ENCODE measurements at regions not wholly inside any gene's neighbourhood (a gene's known extent, or its start where the extent isn't known, plus 50 kb on each side); places are given as distances from the start of the nearest gene placed in this dataset.
"Not testable (repeated sequence)": the region's sequence is repeated elsewhere in the genome, so short reads cannot be mapped to it uniquely, and the experiment has no call there.

DNA sequence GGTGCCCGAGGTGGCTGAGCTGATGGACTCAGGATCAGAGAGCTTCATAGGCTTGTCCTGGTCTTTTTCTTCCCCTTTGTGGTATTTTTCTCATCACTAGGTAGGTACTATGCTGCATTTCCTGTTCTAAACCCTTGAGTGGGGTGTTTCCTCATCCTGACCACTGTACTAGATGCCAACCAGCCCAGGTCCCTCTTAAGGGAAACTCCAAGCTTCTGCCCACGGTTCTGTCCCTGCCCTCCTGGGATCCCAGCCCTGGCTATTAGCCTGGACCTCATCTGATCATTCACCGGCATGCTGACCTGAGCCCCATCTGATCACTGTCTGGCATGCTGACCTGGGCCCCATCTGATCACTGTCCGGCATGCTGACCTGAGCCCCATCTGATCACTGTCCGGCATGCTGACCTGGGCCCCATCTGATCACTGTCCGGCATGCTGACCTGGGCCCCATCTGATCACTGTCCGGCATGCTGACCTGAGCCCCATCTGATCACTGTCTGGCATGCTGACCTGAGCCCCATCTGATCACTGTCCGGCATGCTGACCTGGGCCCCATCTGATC lies 207.6 kb downstream of the NDUFA10 start:
- DNase-seq = not testable (repeated sequence)

- DNase-seq = no peak
Measured at GRCh38 chr2:239816576-239817467, 208.3 kb downstream of the NDUFA10 start.

GRCh38 chr2:239815671-239816070 lies 209.5 kb downstream of the NDUFA10 start:
- no peak for DNase-seq

DNA sequence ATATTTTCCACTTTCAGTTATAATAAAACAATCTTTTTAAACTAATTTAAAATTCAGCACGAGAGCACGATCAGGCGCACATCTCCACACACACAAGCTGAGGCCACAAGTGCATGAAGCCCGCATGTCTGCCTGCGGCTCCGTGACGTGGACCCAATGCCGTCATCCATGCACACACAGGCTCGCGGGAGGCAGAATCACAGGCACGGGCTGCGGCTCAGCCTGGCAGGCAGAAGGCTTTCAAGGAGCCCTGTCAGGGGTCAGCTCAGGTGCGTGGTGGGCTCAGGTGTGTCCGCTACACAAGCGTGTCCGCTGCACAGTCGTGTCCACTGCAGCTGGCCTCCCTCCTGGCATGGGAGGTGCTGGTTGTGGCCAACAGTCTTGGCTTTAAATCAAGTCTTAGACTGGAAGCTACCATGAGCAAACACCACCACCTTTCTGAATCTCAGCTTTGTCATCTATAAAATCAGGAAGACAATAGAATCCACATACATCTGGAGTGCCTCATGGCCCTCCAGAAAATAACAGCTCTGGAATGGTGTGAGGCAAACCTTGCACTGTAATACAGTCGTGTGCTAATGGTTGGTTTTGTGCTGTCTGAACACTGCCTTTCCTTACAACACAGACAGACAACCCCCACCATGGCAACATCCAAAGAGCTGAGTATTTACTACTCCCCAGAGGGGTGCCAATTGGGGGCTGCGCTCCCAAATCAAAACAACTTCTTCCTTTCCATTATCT lies 210.1 kb downstream of the NDUFA10 start:
- DNase-seq = no peak

DNA sequence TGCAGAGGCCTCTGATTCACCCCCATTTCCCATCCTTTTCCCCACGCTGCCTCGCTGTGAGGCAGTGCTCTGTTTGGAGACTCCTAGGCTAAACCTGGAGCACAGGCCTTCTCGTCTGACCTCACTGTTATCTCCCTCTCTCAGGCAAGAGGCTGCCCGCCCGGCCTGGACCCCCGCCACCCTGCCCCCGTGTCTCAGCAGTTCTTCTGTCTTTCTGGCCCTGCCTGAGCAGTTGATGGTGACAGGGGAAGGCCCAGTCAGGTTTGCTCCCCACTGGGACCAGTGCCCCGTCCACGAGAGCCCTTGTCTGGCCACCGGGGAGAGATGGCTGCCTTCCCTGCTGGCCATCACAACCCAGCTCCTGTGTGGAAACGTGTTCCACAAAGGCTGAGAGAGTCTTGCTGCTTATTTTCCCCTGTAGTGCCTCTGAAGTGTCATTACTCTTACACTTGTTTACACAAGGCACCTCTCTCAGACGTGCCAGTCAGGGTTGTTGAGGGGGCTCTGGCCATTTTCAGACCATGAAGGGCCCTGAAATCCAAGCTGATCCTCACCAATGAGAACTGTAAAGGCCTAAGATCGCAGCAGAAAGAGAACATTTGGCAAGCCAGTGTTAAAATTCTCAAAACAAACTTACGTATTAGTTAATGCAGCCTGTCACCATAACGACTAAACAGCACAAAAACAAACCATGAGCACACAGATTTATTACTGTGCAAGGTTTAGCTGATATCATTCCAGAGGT lies 210.9 kb downstream of the NDUFA10 start:
- DNase-seq = no peak

- no peak for DNase-seq
Measured at GRCh38 chr2:239813261-239814115, 211.7 kb downstream of the NDUFA10 start.

DNA sequence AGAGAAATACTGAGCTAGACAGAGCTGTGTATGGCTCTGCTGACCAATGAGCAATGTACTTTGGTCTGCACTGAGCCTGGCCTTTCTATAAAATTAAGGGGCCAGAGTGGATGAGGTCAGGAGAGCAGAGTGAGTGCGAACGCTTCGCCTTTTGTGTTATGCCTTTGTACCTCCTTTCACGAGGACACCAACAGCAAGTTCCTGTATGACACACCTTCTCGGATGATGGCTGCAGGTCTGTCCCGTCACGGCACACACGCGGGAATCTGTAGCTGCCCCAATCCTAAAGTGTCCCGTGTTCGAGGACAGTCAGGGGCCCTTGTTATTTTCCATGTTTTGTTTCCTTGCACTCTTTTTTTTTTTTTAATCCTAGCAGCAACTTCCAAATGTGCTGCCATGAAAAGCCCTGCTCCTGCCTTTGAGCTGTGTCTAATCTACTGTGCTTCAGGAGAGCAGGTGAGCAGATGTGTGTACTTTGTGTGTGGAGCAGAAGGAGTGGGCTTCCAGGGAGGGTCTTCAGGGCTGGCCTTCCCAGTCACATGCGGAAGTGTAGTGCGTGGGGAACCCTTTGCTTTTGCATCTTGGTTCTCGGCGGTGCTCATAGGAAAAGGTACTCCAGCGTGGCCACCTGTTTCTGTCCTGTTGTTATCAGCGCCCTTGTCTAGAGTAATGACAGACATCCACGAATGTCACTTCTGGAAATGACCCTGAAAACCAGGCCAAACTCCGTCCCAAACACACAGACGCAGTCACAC lies 213.2 kb downstream of the NDUFA10 start:
- DNase-seq = no peak

DNA sequence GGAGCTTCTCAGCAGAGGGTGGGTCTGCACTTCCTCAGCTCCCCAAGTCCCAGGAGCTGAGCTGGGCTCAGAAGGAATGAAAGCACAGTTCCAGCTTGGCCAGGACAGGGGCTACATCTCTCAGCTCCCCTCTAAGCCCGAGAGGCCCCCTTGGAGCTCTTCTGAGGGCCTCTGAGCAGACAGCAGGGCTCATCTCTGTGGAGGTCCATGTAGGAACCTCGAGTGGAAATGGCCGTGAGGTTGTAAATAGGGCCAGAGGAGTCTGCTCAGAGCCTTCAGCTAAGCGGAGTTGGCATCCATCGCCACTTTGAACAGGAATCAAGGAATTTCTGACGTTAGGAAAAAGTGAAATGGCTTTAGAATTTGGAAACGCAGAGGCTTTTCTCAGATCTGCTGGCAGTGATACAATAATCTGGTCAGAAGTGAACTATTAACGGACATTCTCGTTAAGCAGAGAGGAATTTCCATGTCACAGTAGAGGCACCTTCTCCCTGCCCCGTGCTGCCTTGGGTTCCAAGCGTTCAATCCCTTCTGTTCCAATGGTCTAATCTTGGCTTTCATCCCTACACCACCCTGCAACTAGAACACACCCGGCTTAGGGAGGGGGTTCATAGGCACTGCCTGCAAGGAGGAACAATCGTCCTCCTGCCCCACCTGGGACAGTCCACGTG lies 213.9 kb downstream of the NDUFA10 start:
- no peak for DNase-seq

DNA sequence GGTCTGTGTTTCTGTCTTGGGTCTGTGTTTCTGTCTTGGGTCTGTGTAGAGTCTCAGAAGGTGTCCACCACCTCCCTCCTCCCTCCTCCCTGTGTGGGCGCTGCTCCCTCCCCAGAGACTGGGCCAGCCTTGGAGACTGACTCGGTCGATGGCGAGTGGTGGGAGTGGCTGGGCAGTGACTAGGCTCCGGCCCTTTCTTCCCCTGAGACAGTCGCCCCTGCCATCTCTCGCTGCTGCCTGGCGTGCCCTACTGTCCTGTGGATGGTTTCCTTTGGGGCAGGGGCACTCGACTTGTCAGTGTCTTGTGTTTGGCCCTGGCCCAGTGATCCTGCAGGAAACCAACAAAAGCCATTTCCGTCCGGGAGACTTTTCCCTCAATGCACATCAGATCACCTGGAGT lies 215.8 kb downstream of the NDUFA10 start:
- DNase-seq = no peak

- DNase-seq = no peak
Measured at GRCh38 chr2:239807568-239807967, 217.6 kb downstream of the NDUFA10 start.

GRCh38 chr2:239806758-239807434 lies 218.2 kb downstream of the NDUFA10 start:
- no peak for DNase-seq

GRCh38 chr2:239806276-239806675 lies 218.9 kb downstream of the NDUFA10 start:
- no peak for DNase-seq

GRCh38 chr2:239805414-239805813 lies 219.7 kb downstream of the NDUFA10 start:
- DNase-seq = no peak

DNA sequence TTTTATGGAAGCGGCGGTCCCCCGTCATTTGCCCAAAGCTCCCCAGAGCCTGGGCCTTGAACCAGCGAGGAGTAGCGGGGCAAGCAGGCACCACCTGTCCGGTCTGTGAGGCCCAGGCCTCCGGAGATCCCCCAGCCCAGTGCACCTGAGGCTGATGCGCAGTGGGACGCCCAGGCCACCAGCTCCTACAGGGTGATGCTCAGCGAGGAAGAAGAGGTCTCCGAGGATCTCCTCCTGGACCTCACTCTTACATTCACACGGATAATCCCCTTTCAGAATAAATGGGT lies 220.2 kb downstream of the NDUFA10 start:
- DNase-seq = no peak

DNA sequence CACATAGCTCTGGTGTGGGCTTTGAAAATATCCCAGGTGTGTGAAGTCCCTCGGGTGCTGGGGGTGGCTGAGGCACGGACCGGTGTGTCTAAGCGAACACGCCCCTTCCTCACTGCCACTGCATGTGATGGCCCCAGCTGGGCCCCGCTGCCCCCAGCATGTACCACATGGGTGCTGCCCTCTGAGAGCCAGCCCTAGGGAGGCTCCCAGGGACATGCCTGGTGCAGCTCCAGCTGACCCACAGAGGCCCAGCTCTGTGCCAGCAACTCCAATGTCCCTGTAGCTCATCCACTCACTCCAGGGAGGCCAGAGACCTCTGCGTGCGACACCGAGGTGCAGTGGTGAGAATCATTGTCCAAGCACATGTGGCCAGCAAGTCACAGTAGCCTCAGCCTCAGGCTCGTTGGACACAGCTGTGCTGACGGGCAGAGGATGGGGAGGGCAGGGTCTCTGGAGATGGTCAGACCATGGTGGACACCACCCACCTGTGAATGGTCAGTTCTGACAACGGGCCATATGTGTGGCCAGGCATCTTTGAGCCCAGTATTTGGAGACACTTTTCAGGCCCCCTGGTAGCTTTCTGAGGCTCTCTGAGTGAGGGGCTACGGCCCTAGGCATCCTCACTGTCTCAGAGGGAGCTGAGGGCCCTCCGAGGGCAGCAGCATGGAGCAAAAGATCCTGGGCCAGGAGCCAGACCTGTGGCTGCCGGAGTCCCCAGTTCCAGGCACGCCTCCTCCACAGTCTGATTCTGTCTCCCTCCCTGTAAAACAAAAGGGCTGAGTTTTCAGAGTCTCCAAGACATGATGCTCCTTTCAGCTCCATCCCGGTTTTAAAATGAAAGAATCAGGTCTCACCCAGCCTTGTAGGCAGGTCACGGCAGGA lies 220.7 kb downstream of the NDUFA10 start:
- no peak for DNase-seq

GRCh38 chr2:239803766-239804115 lies 221.4 kb downstream of the NDUFA10 start:
- no peak for DNase-seq

DNA sequence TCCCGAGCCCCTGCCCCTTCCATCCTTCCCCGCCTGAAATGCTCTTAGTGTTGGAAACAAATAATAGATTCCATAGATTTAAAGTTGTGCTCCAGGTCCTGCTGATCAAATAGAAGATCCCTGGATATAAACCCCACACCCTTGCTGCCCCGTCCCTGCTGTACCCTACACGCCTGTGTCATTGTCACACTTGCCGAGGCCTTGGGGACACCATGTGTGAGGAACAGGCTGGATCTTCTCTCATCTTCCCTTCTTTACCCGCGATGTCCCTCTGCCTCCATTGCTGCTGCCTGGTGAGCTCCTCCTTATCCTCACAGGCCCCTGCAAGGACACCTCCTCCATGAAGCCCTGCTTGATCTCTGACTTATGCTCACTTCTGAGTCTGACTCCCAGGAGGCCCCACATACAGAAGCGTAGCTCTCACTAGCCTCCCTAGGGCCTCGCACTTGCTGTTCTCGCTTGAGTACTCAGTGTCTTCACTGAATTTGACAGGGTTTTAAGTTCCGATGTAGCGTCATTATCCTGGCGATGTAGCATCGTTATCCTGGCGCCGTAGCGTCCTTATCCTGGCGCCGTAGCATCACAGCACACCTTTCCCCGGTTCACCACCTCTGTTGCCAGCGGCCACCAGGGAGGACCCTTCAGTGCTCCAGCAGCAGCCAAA lies 221.9 kb downstream of the NDUFA10 start:
- DNase-seq = no peak

DNA sequence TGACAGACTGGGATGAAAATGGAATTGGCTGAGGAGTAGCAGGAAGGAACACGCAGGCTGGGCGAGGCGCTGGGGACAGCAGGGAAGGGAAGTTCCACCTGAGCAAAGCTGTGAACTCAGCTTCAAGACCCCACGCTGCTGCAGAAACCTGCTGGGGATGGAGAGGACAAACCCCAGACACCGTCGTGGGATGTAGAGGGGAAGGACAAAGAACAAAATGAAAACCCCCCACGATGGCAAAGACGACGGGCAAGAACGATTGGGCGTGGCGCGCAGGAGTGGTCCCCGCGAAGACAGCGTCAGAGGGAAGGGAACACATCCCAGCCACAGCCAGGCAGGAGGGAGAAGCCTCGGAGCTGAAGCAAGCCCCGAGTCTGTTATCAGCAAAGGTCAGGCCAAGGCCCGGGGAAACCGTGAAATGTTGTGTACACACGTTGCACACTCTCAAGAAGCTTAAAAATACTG lies 222.9 kb downstream of the NDUFA10 start:
- no peak for DNase-seq

All from fibroblast of upper back skin (primary cell).